VCaP (cell line): ENCODE measurements at regions not wholly inside any gene's neighbourhood (a gene's known extent, or its start where the extent isn't known, plus 50 kb on each side); places are given as distances from the start of the nearest gene placed in this dataset.

Source experiments
- H3K27ac ChIP-seq: fragments of 450-650 bp; 2 replicates; pipeline ENCODE4 v1.5.1; 2017
- TF ChIP-seq, protein P1 (sequence below): fragments of 450-650 bp; conservative IDR thresholded peaks from 2 replicates; pipeline ENCODE4 v1.5.1; 2017; ENCODE audit warnings: mild to moderate bottlenecking, moderate library complexity

GRCh38 chr3:145623349-145623748 is 537.6 kb downstream of the PLOD2 start:
- TF ChIP-seq, protein P1, sequence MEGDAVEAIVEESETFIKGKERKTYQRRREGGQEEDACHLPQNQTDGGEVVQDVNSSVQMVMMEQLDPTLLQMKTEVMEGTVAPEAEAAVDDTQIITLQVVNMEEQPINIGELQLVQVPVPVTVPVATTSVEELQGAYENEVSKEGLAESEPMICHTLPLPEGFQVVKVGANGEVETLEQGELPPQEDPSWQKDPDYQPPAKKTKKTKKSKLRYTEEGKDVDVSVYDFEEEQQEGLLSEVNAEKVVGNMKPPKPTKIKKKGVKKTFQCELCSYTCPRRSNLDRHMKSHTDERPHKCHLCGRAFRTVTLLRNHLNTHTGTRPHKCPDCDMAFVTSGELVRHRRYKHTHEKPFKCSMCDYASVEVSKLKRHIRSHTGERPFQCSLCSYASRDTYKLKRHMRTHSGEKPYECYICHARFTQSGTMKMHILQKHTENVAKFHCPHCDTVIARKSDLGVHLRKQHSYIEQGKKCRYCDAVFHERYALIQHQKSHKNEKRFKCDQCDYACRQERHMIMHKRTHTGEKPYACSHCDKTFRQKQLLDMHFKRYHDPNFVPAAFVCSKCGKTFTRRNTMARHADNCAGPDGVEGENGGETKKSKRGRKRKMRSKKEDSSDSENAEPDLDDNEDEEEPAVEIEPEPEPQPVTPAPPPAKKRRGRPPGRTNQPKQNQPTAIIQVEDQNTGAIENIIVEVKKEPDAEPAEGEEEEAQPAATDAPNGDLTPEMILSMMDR: no peak
- H3K27ac ChIP-seq: no peak overlapping the region

DNA sequence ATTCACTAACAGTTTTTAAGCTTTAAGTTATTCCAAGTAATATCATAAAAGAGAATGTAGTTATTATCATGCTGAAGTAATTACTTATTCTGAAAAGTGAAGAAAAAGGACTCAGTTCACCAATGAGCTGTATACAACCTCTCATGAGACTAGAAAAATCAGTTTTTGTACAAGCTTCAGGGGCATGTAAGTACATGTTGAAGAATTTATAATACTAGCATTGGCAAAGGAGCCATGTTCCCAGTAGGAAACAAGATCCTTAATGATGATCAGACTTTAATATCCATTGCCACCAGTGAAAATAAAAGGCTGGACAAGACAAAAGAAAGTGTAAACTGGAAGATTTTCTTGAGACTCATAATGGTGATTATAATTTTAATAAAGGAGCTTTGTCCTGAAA is 532.8 kb downstream of the PLOD2 start:
- no peak overlapping the region for H3K27ac ChIP-seq
- TF ChIP-seq, protein P1: no peak

GRCh38 chr3:145637105-145637504 is 523.9 kb downstream of the PLOD2 start:
- no peak overlapping the region for H3K27ac ChIP-seq
- TF ChIP-seq, protein P1: no peak

DNA sequence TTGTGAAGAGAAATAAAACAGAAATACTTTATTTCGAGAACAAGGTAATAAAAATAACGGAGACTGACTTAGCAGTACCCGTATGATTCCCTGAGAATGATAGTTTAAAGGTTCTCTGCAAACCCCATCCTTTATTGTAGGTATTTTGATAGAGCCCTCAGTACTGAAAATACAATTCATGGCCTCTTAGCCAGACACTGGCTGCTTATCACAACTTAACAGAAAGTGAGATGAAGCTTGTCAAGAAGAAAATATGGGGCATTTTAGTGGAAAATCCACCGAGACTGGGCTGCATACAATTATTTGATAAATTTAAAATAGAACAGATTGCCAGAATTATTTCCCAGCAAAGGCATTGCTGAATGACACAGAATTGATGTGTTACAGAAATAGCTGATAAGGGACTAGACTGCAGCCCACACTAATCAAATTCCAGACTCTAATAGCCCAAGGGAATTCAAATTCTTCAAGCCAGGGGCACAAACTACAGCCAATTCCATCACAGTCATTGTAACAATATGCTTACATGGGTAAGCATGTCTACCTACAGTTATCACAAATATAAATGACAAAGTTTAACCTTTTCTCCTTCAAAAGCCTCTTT is 521.9 kb downstream of the PLOD2 start:
- TF ChIP-seq, protein P1: no peak
- no peak overlapping the region for H3K27ac ChIP-seq

GRCh38 chr3:145639875-145640274 is 521.1 kb downstream of the PLOD2 start:
- TF ChIP-seq, protein P1: no peak; the same call in 1 of the 2 replicates

DNA sequence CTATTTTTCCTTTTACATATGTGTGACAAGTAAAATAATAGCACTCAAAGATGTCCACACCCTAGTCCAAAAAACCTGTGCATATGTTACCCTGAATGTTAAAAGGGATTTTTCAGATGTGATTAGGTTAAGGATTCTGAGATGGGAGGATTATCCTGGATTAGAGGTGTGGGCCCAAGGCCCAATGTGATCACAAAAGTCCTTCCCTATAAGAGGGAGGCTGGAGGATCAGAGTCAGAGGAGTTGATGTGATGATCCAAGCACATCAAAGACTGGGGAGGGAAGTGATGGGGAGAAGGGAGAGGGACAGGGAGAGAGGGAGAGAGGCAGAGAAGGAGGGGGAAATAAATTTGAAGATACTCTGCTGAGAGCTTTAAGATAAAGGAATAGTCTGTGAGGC is 512.6 kb downstream of the PLOD2 start:
- TF ChIP-seq, protein P1: no peak
- H3K27ac ChIP-seq: no peak overlapping the region

More at GRCh38 chr3:145639875-145640274, 521.1 kb downstream of the PLOD2 start:
- H3K27ac ChIP-seq: no peak overlapping the region

GRCh38 chr3:145649368-145649887 is 511.6 kb downstream of the PLOD2 start:
- TF ChIP-seq, protein P1: no peak
- no peak overlapping the region for H3K27ac ChIP-seq
